ENCODE measurements at regions not wholly inside any gene's neighbourhood (a gene's known extent, or its start where the extent isn't known, plus 50 kb on each side); places are given as distances from the start of the nearest gene placed in this dataset.

DNA sequence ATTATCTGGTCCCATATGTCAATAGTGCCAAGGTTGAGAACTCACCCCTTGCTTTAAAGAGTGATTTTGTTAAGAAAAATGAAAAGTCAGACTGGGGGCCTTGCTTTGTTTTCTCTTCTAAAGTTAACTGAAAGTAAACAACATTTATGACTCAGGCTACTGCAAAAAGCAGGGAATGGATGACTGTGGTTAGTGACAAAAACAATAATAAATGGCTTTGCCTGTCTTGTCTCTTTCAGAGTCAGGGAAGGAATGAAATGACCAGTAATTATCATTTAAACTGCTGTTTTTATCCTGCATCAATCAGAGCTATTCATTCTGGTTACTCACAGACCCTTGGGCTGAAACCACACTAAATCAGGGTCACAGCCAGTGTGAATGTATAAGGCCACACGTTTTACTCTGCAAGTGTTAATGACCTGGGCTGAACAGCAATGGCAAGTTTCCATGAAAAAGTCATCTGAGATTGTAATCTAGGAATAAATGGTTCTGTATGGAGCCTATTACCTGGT lies 112.2 kb downstream of the ZNF608 start:
- TF ChIP-seq, protein P1, sequence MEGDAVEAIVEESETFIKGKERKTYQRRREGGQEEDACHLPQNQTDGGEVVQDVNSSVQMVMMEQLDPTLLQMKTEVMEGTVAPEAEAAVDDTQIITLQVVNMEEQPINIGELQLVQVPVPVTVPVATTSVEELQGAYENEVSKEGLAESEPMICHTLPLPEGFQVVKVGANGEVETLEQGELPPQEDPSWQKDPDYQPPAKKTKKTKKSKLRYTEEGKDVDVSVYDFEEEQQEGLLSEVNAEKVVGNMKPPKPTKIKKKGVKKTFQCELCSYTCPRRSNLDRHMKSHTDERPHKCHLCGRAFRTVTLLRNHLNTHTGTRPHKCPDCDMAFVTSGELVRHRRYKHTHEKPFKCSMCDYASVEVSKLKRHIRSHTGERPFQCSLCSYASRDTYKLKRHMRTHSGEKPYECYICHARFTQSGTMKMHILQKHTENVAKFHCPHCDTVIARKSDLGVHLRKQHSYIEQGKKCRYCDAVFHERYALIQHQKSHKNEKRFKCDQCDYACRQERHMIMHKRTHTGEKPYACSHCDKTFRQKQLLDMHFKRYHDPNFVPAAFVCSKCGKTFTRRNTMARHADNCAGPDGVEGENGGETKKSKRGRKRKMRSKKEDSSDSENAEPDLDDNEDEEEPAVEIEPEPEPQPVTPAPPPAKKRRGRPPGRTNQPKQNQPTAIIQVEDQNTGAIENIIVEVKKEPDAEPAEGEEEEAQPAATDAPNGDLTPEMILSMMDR (IDR thresholded peaks at IDR 0.05) = no peak
- TF ChIP-seq POLR2A (IDR thresholded peaks at IDR 0.05) = no peak
